Esophagus squamous epithelium (tissue), 5 donors: ENCODE measurements at regions not wholly inside any gene's neighbourhood (a gene's known extent, or its start where the extent isn't known, plus 50 kb on each side); places are given as distances from the start of the nearest gene placed in this dataset.

Experiments used
- DNase-seq: peaks from one replicate; lab custom pipeline; 2025; lab: John Stamatoyannopoulos, UW
- H3K27ac ChIP-seq, 4 donors: fragments of 200-600 bp; sonication (generic); one replicate each; pipeline ENCODE4 v1.5.1; 2016 to 2019; ENCODE audit warnings: mild to moderate bottlenecking in 1 of 4
- H3K27me3 ChIP-seq, 4 donors: fragments of 200-600 bp; sonication (generic); 1 replicate in 3 of 4; 2 replicates in 1 of 4; pipeline versions ENCODE4 v1.5.1 to v1.6.0; 2017 to 2021; ENCODE audit warnings: antibody characterized with exemption in 1 of 4
- H3K36me3 ChIP-seq, 3 donors: fragments of 200-600 bp; sonication (generic); one replicate each; pipeline ENCODE4 v1.5.1; 2016 to 2019
- H3K4me1 ChIP-seq, 3 donors: fragments of 200-600 bp; sonication (generic); one replicate each; pipeline ENCODE4 v1.5.1; 2017 to 2019
- H3K4me3 ChIP-seq, 4 donors: fragments of 200-600 bp; sonication (generic); 1 replicate in 3 of 4; 2 replicates in 1 of 4; pipeline ENCODE4 v1.5.1; 2016 to 2019; ENCODE audit warnings: mild to moderate bottlenecking in 2 of 4, moderate library complexity in 1 of 4
- H3K9me3 ChIP-seq, 3 donors: fragments of 200-600 bp; sonication (generic); one replicate each; pipeline ENCODE4 v1.5.1; 2016 to 2019
- POLR2A ChIP-seq, 4 donors: fragments of 450-650 bp; IDR thresholded peaks; one replicate each; pipeline ENCODE4 v1.6.1; 2017; ENCODE audit warnings: antibody characterized with exemption in 4 of 4, mild to moderate bottlenecking in 4 of 4, moderate library complexity in 3 of 4
- WGBS, 2 donors: methylation state at CpG; one replicate each; pipeline ENCODE4 v1.1.5; 2018; 5-methylcytosine and 5-hydroxymethylcytosine counted together
- intact Hi-C: fragments of 100-400 bp; cut with DNase I; formaldehyde crosslinking; loops from one replicate; pipeline ENCODE4 v1.15.0; 2022
- TF ChIP-seq, protein P1 (sequence below), 6 experiments: fragments of 450-650 bp in 4 of 6; fragments of 200-600 bp in 2 of 6; sonication (generic) in 2 of 6; IDR thresholded peaks; one replicate each; pipeline ENCODE4 v1.5.1; 2016 to 2019; ENCODE audit warnings: antibody characterized with exemption in 6 of 6, mild to moderate bottlenecking in 4 of 6, moderate library complexity in 4 of 6
- donor health status: DM: yes; HTN: yes; CAD: no.

DNA sequence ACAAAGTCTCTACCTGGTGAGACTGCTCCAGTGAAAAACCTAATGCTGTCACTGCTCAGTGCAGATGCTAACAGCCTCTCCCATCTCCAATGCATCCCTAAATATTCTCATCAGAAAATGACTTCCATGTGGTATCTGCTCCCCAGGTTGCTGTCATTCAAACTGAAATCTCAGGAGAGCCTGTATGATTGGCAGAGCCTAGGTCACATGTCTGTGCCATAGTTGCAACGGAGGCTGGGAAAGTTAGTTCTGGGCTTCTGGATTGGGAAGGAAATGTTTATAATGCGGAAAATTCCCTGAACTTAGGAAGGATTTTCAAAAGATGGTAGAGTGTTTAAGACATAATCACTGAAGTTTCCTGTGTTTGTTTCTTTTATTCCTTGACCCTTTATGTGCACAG is 206.4 kb upstream of the ZKSCAN2 start:
- TF ChIP-seq POLR2A (IDR thresholded peaks at IDR 0.05): no peak
- TF ChIP-seq, protein P1, sequence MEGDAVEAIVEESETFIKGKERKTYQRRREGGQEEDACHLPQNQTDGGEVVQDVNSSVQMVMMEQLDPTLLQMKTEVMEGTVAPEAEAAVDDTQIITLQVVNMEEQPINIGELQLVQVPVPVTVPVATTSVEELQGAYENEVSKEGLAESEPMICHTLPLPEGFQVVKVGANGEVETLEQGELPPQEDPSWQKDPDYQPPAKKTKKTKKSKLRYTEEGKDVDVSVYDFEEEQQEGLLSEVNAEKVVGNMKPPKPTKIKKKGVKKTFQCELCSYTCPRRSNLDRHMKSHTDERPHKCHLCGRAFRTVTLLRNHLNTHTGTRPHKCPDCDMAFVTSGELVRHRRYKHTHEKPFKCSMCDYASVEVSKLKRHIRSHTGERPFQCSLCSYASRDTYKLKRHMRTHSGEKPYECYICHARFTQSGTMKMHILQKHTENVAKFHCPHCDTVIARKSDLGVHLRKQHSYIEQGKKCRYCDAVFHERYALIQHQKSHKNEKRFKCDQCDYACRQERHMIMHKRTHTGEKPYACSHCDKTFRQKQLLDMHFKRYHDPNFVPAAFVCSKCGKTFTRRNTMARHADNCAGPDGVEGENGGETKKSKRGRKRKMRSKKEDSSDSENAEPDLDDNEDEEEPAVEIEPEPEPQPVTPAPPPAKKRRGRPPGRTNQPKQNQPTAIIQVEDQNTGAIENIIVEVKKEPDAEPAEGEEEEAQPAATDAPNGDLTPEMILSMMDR (IDR thresholded peaks at IDR 0.05): no peak
- intact Hi-C loops: no loop called here
- H3K27me3 ChIP-seq: no peaks in the 10 kb centered on the region
- no peak overlapping the region for H3K4me3 ChIP-seq
- H3K4me1 ChIP-seq: no peaks in the 10 kb centered on the region
- DNase-seq: no peak
- H3K27ac ChIP-seq: no peak overlapping the region
- H3K36me3 ChIP-seq: no peaks in the 10 kb centered on the region
- H3K9me3 ChIP-seq: no peaks in the 10 kb centered on the region
- 64 to 66% methylated on average over 1 to 2 of the region's 2 CpGs for WGBS, 2 donors

GRCh38 chr16:25449802-25450201 is 192.2 kb upstream of the ZKSCAN2 start:
- H3K9me3 ChIP-seq: peaks cover 0 to 10% (median 7%) of the 10 kb centered on the region in 3 donors
- no peaks in the 10 kb centered on the region for H3K27me3 ChIP-seq
- H3K4me1 ChIP-seq: no peaks in the 10 kb centered on the region
- DNase-seq: no peak
- 82 to 85% methylated on average over 2 of the region's 2 CpGs for WGBS, 2 donors
- H3K4me3 ChIP-seq: no peak overlapping the region
- intact Hi-C loops: no loop called here
- no peak overlapping the region for H3K27ac ChIP-seq
- no peak for TF ChIP-seq POLR2A (IDR thresholded peaks at IDR 0.05)
- TF ChIP-seq, protein P1 (IDR thresholded peaks at IDR 0.05): no peak
- H3K36me3 ChIP-seq: no peaks in the 10 kb centered on the region

GRCh38 chr16:25443994-25444393 is 186.3 kb upstream of the ZKSCAN2 start:
- intact Hi-C loops: no loop called here
- Histone ChIP-seq H3K36me3 (no peaks in the 10 kb centered on the region), H3K27me3 (no peaks in the 10 kb centered on the region), H3K9me3 (peaks cover 0 to 10% (median 7%) of the 10 kb centered on the region in 3 donors), H3K4me3 (no peak overlapping the region), H3K27ac (no peak overlapping the region), H3K4me1 (no peaks in the 10 kb centered on the region)
- TF ChIP-seq, protein P1 (IDR thresholded peaks at IDR 0.05): no peak
- no peak for TF ChIP-seq POLR2A (IDR thresholded peaks at IDR 0.05)
- no peak for DNase-seq
- 61 to 65% methylated on average over 4 of the region's 4 CpGs for WGBS, 2 donors

GRCh38 chr16:25434064-25434463 is 176.4 kb upstream of the ZKSCAN2 start:
- WGBS, 2 donors: 43 to 52% methylated on average over 2 to 3 of the region's 3 CpGs

GRCh38 chr16:25433388-25433787 is 175.7 kb upstream of the ZKSCAN2 start:
- Histone ChIP-seq H3K4me3 (no peak overlapping the region), H3K4me1 (no peaks in the 10 kb centered on the region), H3K36me3 (no peaks in the 10 kb centered on the region), H3K9me3 (no peaks in the 10 kb centered on the region), H3K27me3 (no peaks in the 10 kb centered on the region), H3K27ac (no peak overlapping the region)
- 38 to 57% methylated on average over 2 to 3 of the region's 4 CpGs for WGBS, 2 donors
- no peak for DNase-seq
- TF ChIP-seq, protein P1 (IDR thresholded peaks at IDR 0.05): no peak
- TF ChIP-seq POLR2A (IDR thresholded peaks at IDR 0.05): no peak
- intact Hi-C loops: no loop called here

More at GRCh38 chr16:25434064-25434463, 176.4 kb upstream of the ZKSCAN2 start:
- no peak overlapping the region for H3K27ac ChIP-seq
- no peaks in the 10 kb centered on the region for H3K4me1 ChIP-seq
- DNase-seq: no peak
- H3K27me3 ChIP-seq: no peaks in the 10 kb centered on the region
- H3K36me3 ChIP-seq: no peaks in the 10 kb centered on the region
- TF ChIP-seq POLR2A (IDR thresholded peaks at IDR 0.05): no peak
- TF ChIP-seq, protein P1 (IDR thresholded peaks at IDR 0.05): no peak
- no peak overlapping the region for H3K4me3 ChIP-seq
- intact Hi-C loops: no loop called here
- H3K9me3 ChIP-seq: no peaks in the 10 kb centered on the region
